Suprapubic skin (tissue), 4 donors: ENCODE measurements at regions not wholly inside any gene's neighbourhood (a gene's known extent, or its start where the extent isn't known, plus 50 kb on each side); places are given as distances from the start of the nearest gene placed in this dataset.

ENCODE experiments used
- DNase-seq, 2 donors: peaks; one replicate each; pipeline ENCODE4 v3.0.0-alpha.2; 2019; ENCODE audit warnings: low spot score in 2 of 2
- H3K27ac ChIP-seq: fragments of 200-600 bp; sonication (generic); one replicate; pipeline ENCODE4 v1.5.1; 2019
- H3K27me3 ChIP-seq: fragments of 200-600 bp; sonication (generic); one replicate; pipeline ENCODE4 v1.5.1; 2019
- H3K36me3 ChIP-seq: fragments of 200-600 bp; sonication (generic); one replicate; pipeline ENCODE4 v1.5.1; 2019
- H3K4me1 ChIP-seq: fragments of 200-600 bp; sonication (generic); one replicate; pipeline ENCODE4 v1.5.1; 2019
- H3K4me3 ChIP-seq: fragments of 200-600 bp; sonication (generic); one replicate; pipeline ENCODE4 v1.5.1; 2019; ENCODE audit warnings: mild to moderate bottlenecking
- H3K9me3 ChIP-seq: fragments of 200-600 bp; sonication (generic); one replicate; pipeline ENCODE4 v1.5.1; 2019
- CTCF ChIP-seq, 2 donors: fragments of 200-600 bp in 1 of 2; fragments of 450-650 bp in 1 of 2; sonication (generic) in 1 of 2; IDR thresholded peaks; one replicate each; pipeline ENCODE4 v1.5.1; 2016 to 2019; ENCODE audit warnings: antibody characterized with exemption in 2 of 2, mild to moderate bottlenecking in 1 of 2, moderate library complexity in 1 of 2
- EP300 ChIP-seq: sonication (generic); formaldehyde crosslinking; IDR thresholded peaks from one replicate; pipeline ENCODE4 v1.6.1; 2017; ENCODE audit warnings: antibody characterized with exemption
- POLR2A ChIP-seq, 2 donors: fragments of 450-650 bp; IDR thresholded peaks; one replicate each; pipeline ENCODE4 v1.6.1; 2017; ENCODE audit warnings: antibody characterized with exemption in 2 of 2, mild to moderate bottlenecking in 2 of 2, moderate library complexity in 2 of 2
- POLR2AphosphoS5 ChIP-seq, 3 donors: sonication (generic); formaldehyde crosslinking; IDR thresholded peaks; one replicate each; pipeline ENCODE4 v1.6.1; 2017; ENCODE audit warnings: antibody characterized with exemption in 3 of 3
- WGBS: methylation state at CpG from one replicate; pipeline ENCODE4 v1.1.5; 2018; 5-methylcytosine and 5-hydroxymethylcytosine counted together

DNA sequence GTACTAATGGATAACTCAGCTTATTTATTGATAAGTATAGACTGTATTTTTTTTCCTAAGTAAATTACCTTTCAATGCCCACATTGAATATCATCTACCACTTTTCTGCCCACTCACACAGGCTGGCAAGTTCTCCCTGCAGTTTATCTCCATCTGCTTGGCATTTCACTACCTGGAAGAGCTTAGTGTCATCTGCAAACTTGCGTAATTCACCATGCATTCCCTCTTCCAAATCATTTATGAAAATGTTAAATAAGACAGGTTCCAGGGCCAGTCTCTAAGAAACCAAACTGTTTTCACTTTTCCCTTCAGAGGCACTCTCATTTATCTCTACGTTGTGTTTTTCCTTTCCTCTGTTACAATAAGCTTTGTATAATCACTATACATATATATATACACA is 1076.6 kb downstream of the IGSF11 start:
- no peak overlapping the region for H3K4me3 ChIP-seq
- no peaks in the 10 kb centered on the region for H3K36me3 ChIP-seq
- H3K4me1 ChIP-seq, result no peaks in the 10 kb centered on the region
- DNase-seq, result no peak
- no peak overlapping the region for H3K27ac ChIP-seq
- no peaks in the 10 kb centered on the region for H3K9me3 ChIP-seq
- WGBS, result 79% methylated on average over 2 of the region's 2 CpGs
- H3K27me3 ChIP-seq, result no peaks in the 10 kb centered on the region
- TF ChIP-seq POLR2AphosphoS5 (IDR thresholded peaks at IDR 0.05) (no peak), EP300 (no peak), POLR2A (IDR thresholded peaks at IDR 0.05) (no peak), CTCF (IDR thresholded peaks at IDR 0.05) (no peak)

DNA sequence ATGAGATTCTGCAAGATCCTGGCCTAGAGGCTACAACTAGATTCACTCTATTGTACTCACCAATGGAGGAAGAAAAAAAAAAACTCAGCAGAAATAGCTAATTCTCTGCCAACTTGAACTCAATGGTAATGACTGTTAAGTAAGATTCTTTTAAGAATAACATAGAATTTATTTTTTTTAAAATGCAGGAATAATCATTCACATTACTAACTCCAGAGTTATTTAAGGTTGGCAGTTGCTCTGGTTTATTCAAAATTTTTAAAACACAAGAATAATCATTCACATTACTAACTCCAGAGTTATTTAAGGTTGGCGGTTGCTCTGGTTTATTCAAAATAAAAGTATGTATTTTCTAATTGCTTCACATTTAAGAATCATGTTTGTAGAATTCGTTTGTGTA is 1071.9 kb downstream of the IGSF11 start:
- H3K4me3 ChIP-seq, result no peak overlapping the region
- TF ChIP-seq POLR2AphosphoS5 (IDR thresholded peaks at IDR 0.05) (no peak), CTCF (IDR thresholded peaks at IDR 0.05) (no peak), EP300 (no peak), POLR2A (IDR thresholded peaks at IDR 0.05) (no peak)
- no peaks in the 10 kb centered on the region for H3K27me3 ChIP-seq
- H3K9me3 ChIP-seq, result no peaks in the 10 kb centered on the region
- 55% methylated on average over 2 of the region's 2 CpGs for WGBS
- H3K27ac ChIP-seq, result no peak overlapping the region
- no peaks in the 10 kb centered on the region for H3K4me1 ChIP-seq
- no peak for DNase-seq
- H3K36me3 ChIP-seq, result no peaks in the 10 kb centered on the region

GRCh38 chr3:117963858-117964257 is 1070.8 kb downstream of the IGSF11 start:
- Histone ChIP-seq H3K4me3 (no peak overlapping the region), H3K4me1 (no peaks in the 10 kb centered on the region), H3K36me3 (no peaks in the 10 kb centered on the region), H3K27ac (no peak overlapping the region), H3K27me3 (no peaks in the 10 kb centered on the region), H3K9me3 (no peaks in the 10 kb centered on the region)
- 67% methylated on average over 2 of the region's 2 CpGs for WGBS
- TF ChIP-seq CTCF (IDR thresholded peaks at IDR 0.05) (no peak), EP300 (no peak)
- DNase-seq, result no peak

GRCh38 chr3:117964814-117965213 is 1069.8 kb downstream of the IGSF11 start:
- Histone ChIP-seq H3K4me1 (no peaks in the 10 kb centered on the region), H3K9me3 (no peaks in the 10 kb centered on the region), H3K27me3 (no peaks in the 10 kb centered on the region), H3K36me3 (no peaks in the 10 kb centered on the region), H3K4me3 (no peak overlapping the region), H3K27ac (no peak overlapping the region)
- TF ChIP-seq EP300, result no peak
- TF ChIP-seq CTCF (IDR thresholded peaks at IDR 0.05), result no peak
- TF ChIP-seq POLR2AphosphoS5 (IDR thresholded peaks at IDR 0.05), result no peak
- no peak for TF ChIP-seq POLR2A (IDR thresholded peaks at IDR 0.05)
- WGBS, result 85% methylated on average over 4 of the region's 4 CpGs
- DNase-seq, result no peak

GRCh38 chr3:117977504-117978228 is 1057.0 kb downstream of the IGSF11 start:
- no peak for DNase-seq
- Histone ChIP-seq H3K36me3 (no peaks in the 10 kb centered on the region), H3K27ac (no peak overlapping the region), H3K27me3 (no peaks in the 10 kb centered on the region), H3K9me3 (no peaks in the 10 kb centered on the region), H3K4me1 (no peaks in the 10 kb centered on the region), H3K4me3 (no peak overlapping the region)
- WGBS, result 67% methylated on average over 3 of the region's 3 CpGs
- TF ChIP-seq EP300 (no peak), POLR2A (IDR thresholded peaks at IDR 0.05) (no peak), POLR2AphosphoS5 (IDR thresholded peaks at IDR 0.05) (no peak), CTCF (IDR thresholded peaks at IDR 0.05) (no peak)
